ACHN (cell line): ENCODE measurements at regions not wholly inside any gene's neighbourhood (a gene's known extent, or its start where the extent isn't known, plus 50 kb on each side); places are given as distances from the start of the nearest gene placed in this dataset.
A peak's percentile ranks its signal among the peaks of the same experiment; 100 is the strongest.
"Not testable (repeated sequence)": the region's sequence is repeated elsewhere in the genome, so short reads cannot be mapped to it uniquely, and the experiment has no call there.

Source experiments
- DNase-seq: peaks from one replicate; pipeline ENCODE4 v3.0.0-alpha.2; 2015
- in situ Hi-C: cut with HindIII; loops from 2 replicates; pipeline ENCODE4 v1.10.0; 2017; ENCODE audit warnings: low sequenced_read_pairs, low pct_ligation_motif_present, low pct_unique_long_range_greater_than_20kb

DNA sequence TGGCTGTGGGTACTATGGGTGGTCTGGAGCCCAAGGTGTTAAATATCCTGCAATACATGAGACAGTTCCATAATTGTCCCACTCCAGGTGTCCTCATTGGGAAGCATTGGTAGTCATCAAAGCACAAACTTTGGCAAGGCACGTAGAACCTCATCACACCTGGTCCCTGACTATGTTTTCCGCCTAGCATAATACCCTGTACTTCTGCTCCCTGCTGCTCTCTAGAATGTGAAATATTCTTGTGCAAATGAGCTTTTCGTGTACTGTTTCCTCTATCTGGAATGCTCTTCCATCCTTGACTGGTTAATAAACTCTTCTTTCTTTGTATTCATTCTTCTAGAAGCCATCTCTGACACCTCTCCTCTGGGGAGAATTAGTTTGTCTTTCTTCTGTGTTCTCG lies 103.2 kb downstream of the EBLN2 start:
- DNase-seq: no peak
- in situ Hi-C loops: no loop called here

- DNase-seq: no peak
- in situ Hi-C loops: no loop called here
Measured at GRCh38 chr3:73175698-73176097, 114.2 kb downstream of the EBLN2 start.

- in situ Hi-C loops: no loop called here
- DNase-seq: no peak
Measured at GRCh38 chr3:73176941-73177340, 115.5 kb downstream of the EBLN2 start.

DNA sequence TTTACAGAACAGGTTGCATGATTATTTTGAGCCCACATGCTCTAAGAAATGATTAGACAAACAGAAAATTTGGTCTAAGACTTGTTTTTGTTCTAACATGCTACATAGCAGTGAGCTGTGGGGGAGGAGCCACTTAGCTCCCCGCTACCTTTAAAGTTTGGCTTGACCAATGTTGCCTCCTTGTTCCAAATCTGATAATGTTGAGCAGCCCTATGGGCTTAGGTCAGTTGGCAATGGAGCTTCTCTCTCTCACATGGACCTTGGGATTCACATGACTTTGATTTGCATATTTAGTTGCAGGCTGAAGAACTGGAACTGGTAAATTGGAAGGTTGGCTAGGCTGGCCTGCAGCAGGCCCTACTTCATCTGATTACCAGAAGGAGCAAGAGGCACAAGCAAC lies 116.4 kb downstream of the EBLN2 start:
- no peak for DNase-seq
- in situ Hi-C loops: no loop called here

DNA sequence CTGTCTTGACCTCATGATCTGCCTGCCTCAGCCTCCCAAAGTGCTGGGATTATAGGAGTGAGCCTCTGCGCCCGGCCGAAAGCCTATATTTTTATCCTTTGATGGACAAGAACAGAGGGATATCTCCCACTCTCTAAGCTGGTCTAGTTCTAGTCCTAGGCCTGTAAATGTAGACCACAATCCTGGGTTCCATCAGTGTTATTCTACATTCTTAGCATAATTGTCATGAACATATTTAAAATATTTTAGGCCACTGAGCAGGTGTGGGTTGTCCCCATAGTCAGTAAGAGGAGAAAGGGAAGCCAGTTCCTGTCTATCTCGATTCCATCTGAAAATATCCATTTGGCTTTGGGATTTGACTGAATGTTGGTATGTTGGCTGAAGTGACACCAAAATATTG lies 118.1 kb downstream of the EBLN2 start:
- no peak for DNase-seq
- in situ Hi-C loops: no loop called here

GRCh38 chr3:73186741-73187140 lies 125.3 kb downstream of the EBLN2 start:
- DNase-seq: no peak
- in situ Hi-C loops: no loop called here

DNA sequence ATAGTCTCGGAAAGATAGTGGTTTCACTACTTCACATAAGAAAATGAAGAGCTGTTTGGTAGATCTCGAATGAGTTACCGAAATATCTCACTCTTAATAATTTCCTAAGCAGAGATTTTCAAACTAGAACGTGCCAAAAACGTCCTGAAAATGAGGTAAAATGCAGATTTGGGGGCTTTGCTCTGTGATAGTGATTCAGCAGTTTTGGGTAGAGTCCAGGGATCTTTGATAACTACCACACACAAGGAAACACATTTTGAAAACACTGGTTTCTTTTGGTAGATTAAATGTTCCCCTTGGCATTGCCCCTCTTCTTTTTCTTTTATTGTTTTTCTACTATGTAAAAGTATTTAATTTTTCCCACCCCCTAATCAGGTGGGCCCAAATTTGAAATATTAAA lies 125.9 kb downstream of the EBLN2 start:
- DNase-seq: no peak
- in situ Hi-C loops: no loop called here

GRCh38 chr3:73188707-73189106 lies 127.2 kb downstream of the EBLN2 start:
- in situ Hi-C loops: no loop called here
- no peak for DNase-seq

DNA sequence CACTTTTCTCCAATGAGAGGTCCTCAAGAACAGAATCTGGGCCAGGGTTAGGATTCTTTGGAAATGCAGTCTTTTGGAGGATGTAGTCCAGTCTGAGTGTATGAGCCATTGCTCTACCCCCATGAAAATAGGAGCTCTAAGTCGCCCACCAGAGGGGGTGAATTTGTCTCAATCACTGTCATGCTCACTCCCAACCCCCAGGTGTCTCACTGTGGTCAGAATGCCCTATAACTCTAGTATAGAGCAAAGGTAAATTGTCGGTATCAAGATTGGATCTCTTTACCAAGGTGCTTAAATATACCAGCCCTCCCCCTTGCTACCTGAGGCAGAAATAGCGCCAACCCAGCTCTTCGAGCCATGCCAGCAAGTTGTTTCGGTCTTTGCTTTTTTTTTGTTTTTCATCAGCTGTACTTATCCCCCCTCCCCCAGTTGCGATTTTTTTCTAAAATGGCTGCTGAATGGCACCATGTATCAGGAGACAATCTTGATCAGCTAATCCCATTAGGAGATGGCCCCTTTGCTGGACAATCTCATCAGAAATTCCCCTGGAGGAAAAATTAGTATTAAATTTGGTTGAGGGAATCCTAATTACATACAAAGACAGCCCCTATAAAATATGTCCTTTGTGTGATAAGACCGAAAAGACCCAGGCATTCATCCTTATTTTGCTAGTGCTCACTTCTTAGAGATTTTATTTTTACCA lies 130.7 kb downstream of the EBLN2 start:
- in situ Hi-C loops: no loop called here
- peak; percentile 20 for DNase-seq

DNA sequence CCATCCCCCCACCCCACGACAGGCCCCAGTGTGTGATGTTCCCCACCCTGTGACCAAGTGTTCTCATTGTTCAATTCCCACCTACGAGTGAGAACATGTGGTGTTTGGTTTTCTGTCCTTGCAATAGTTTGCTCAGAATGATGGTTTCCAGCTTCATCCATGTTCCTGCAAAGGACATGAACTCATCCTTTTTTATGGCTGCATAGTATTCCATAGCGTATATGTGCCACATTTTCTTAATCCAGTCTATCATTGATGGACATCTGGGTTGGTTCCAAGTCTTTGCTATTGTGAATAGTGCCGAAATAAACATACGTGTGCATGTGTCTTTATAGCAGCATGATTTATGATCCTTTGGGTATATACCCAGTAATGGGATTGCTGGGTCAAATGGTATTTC lies 132.5 kb downstream of the EBLN2 start:
- in situ Hi-C loops, DNase-seq: not testable (repeated sequence)

DNA sequence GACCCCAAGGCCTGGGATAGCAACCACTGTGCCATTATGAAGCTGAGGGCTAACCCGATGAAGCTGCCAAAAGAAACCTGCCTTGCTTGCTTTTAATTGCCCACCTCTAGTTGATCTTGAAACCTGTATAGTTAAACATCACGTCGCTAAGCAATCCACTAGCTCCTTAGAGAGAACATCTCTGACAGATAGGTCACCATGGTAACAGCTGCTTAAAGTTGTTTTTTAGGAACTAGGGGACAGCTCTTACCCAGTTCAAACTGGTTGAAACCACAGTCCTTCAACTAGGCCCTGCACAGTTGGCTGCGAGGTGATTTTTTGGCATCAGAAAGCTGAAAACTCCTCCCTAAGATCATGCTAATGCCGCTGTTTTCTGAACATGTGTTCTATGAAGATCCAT lies 135.7 kb downstream of the EBLN2 start:
- in situ Hi-C loops: no loop called here
- DNase-seq: no peak

DNA sequence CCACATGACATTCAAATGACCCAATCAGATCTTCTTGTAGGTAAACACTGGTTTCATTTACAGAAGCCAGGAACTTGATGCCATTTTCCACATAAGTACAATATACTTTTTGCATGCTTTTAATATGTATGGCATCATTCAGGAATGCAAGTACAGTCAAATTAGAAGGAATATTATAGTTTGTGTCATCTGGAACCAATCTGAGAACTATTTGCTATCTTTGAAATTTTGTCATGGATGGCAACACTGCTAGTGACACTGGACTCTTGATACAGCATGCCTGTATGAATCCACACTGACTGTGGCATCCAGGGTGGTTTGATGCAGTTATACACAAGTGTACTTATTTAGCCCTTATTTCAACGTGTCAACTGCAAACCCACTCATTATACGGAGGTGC lies 141.6 kb downstream of the EBLN2 start:
- no peak for DNase-seq
- in situ Hi-C loops: no loop called here

DNA sequence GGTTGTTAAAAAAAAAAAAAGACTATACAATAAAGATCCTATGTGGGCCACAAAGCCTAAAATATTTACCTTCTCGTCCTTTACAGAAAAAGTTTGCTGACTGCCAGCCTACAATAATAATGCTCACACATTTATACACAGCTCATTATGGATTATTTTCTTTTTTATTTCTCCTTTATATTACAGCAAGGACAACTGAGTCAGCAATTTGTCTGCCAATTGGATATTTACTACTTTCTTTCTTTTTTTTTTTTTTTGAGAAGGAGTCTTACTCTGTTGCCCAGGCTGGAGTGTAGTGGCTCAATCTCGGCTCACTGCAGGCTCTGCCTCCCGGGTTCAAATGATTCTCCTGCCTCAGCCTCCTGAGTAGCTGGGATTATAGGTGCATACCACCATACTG lies 142.2 kb downstream of the EBLN2 start:
- no peak for DNase-seq
- in situ Hi-C loops: no loop called here

DNA sequence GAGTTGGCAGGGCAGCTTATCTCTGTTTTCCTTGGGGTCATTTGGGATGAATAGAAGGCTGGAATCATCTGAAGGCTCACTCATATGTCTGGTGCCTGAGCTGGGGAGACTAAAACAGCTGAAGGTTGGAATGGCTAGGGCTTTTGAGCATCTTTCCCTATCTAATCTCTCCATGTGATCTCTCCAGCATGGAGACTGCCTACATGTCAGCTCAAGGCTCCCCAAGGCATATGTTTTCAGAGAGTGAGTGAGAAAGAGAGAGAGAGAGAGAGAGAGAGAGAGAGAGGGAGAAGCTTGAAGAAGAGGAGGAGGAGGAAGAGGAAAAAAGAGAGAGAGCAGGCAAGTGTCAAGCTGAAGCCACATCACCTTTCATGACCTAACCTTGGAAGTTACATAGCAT lies 143.4 kb downstream of the EBLN2 start:
- no peak for DNase-seq
- in situ Hi-C loops: no loop called here

DNA sequence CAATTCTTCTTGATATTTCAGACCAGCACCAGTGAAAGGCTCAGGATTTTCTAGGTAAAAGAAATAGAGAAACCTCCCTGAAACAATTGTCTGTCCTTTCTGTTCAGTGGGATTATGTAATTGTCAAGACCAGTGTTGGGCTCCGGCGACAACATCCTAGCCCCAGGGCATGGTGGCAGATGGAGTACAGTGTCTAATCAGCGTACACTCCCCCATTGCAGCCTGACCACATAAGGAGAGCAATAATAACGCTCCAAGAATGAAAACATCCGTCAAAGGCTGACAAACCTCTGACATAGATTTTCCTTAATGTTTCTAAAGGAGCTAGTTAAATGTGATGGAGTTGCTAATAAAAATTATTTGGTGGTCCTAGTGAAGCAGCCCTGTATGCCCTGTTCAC lies 144.6 kb downstream of the EBLN2 start:
- in situ Hi-C loops: no loop called here
- no peak for DNase-seq

- in situ Hi-C loops: no loop called here
- no peak for DNase-seq
Measured at GRCh38 chr3:73207946-73208440, 146.5 kb downstream of the EBLN2 start.

DNA sequence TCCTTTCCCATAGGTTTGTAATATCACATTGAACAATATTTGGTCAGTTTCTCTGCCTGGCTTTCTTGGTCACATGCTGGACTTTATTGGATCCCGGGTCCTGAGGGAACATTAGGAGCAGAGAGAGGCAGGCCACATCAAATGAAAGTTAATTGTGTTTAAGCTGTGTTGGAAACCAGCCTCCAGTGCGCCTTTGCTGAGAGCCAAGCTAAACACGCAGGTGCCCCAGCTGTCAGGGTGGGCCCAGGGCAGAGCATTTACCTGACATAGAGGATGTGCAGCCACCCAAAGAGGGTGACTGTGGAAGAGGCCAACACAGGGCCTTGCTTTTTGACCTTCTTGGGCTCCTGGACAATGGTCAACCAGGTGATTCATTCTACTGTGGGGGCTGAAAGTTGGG lies 149.3 kb downstream of the EBLN2 start:
- DNase-seq: no peak
- in situ Hi-C loops: no loop called here

DNA sequence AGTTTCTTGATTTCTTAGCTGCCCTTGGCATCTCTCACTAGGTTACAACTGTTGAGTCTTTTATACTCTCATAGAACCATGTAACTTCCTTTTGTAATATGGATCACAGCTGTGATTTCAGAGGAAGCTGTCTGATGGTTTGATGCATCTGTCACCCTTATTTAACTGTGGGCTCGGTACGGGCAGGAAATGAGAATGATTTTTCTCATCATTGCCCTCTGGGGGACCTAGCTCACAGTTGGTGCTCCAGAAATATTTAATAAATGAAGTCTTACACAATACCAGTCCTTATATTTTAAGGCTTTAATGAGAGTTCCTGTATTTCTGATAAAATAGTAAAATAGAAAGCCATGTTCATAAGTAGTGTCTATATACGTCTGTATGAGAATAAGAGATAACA lies 151.2 kb downstream of the EBLN2 start:
- DNase-seq: no peak
- in situ Hi-C loops: no loop called here

- in situ Hi-C loops: no loop called here
- DNase-seq: no peak
Measured at GRCh38 chr3:73213896-73214295, 152.4 kb downstream of the EBLN2 start.

DNA sequence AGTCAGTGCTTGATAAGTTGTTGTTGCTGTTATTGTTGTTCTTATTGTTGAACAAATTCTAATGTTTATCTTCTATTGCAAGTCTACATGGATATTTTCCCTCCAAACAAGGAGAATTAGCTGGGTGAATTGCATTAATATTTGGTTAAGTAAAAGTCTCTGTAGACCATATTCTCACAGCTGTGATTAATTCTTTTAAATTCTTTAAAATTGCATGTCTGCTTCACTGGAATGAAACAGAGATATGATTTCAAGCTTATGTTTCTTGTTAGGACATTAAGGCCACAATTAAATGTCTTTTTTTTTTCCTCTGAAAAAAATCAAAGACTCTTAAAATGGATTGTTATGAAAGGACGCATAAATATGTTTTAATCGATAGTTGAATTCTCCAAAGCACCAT lies 153.4 kb downstream of the EBLN2 start:
- DNase-seq: no peak
- in situ Hi-C loops: no loop called here

- no peak for DNase-seq
- in situ Hi-C loops: no loop called here
Measured at GRCh38 chr3:73215281-73215680, 153.8 kb downstream of the EBLN2 start.
